ENCODE measurements at regions not wholly inside any gene's neighbourhood (a gene's known extent, or its start where the extent isn't known, plus 50 kb on each side); places are given as distances from the start of the nearest gene placed in this dataset.
A peak's percentile ranks its signal among the peaks of the same experiment; 100 is the strongest.

DNA sequence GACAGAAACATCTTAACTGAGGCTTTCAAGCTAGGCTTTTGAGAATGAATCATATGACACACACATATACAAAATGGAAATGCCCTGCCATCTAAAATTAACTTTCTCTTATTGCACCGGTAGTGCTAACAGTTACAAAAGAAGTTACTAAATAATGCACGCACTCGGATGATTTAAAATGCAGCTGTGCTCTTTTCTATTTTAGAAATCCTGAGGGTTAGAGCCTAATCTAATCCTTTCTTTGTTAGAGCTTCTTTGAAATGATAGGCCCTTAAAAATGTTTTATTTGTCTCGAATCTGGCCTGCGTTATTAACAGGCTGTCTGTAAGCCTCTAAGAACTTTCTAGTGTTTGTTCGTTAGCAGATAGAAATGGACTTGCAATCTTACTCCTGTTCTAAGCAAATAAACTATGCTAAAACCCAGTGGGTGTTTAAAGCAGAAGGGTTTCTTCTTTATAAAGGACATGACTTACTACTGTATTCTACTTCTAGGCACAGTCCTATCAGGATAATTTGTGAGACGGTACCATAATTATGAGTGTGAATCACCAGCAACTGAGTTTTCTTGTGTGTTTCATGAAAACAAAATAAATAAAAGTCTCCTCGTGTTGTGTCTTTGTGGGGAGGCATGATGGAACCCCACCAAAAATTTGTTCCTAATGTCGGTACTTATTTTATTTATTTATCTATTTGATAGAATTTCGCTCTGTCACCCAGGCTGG lies 69.2 kb upstream of the MYO10 start:
- CTCF ChIA-PET, result interaction anchor here (0.7 to 1.1 kb wide), 3 partner anchors 24 to 184 kb away, joined by 3 to 5 read pairs (median 4); no protein-coding TSS in a partner anchor
- H3K27ac ChIP-seq (ENCODE audit: low read depth, low read length), result no peak overlapping the region
- POLR2A ChIA-PET, result no interaction called here

GRCh38 chr5:17012289-17012688 lies 76.2 kb upstream of the MYO10 start:
- H3K27me3 ChIP-seq (ENCODE audit: control insufficient read depth, insufficient read depth, low read length), result no peaks in the 10 kb centered on the region
- DNase-seq (ENCODE audit: low read depth, low spot score), result no peak
- no peaks in the 10 kb centered on the region for H3K9me3 ChIP-seq (ENCODE audit: control insufficient read depth, insufficient read depth, low read length)
- TF ChIP-seq CTCF (IDR thresholded peaks at IDR 0.05; ENCODE audit: low read depth, low read length), result no peak
- peak overlapping the region; percentile 52 for H3K27ac ChIP-seq (ENCODE audit: low read depth, low read length)
- ChIA-PET POLR2A (no interaction called here), CTCF (no interaction called here)
- H3K4me3 ChIP-seq (ENCODE audit: low read depth, low read length), result no peak overlapping the region

More for the DNA sequence above, 69.2 kb upstream of the MYO10 start:
- no peak for DNase-seq (ENCODE audit: low read depth, low spot score)
- Histone ChIP-seq H3K4me3 (ENCODE audit: low read depth, low read length) (no peak overlapping the region), H3K9me3 (ENCODE audit: control insufficient read depth, insufficient read depth, low read length) (no peaks in the 10 kb centered on the region), H3K27me3 (ENCODE audit: control insufficient read depth, insufficient read depth, low read length) (no peaks in the 10 kb centered on the region)
- TF ChIP-seq CTCF (IDR thresholded peaks at IDR 0.05; ENCODE audit: low read depth, low read length), result no peak

GRCh38 chr5:17014686-17015085 lies 78.6 kb upstream of the MYO10 start:
- ChIA-PET POLR2A (no interaction called here), CTCF (no interaction called here)
- no peaks in the 10 kb centered on the region for H3K27me3 ChIP-seq (ENCODE audit: control insufficient read depth, insufficient read depth, low read length)

GRCh38 chr5:17018871-17019270 lies 82.8 kb upstream of the MYO10 start:
- ChIA-PET CTCF (no interaction called here), POLR2A (interaction anchor here (1.4 to 1.7 kb wide), 2 partner anchors 19 to 83 kb away, joined by 4 to 8 read pairs; partner anchors contain the start of gene MYO10)
- TF ChIP-seq CTCF (IDR thresholded peaks at IDR 0.05; ENCODE audit: low read depth, low read length), result no peak
- Histone ChIP-seq H3K4me3 (ENCODE audit: low read depth, low read length) (no peak overlapping the region), H3K27me3 (ENCODE audit: control insufficient read depth, insufficient read depth, low read length) (no peaks in the 10 kb centered on the region), H3K9me3 (ENCODE audit: control insufficient read depth, insufficient read depth, low read length) (no peaks in the 10 kb centered on the region), H3K27ac (ENCODE audit: low read depth, low read length) (no peak overlapping the region)
- DNase-seq (ENCODE audit: low read depth, low spot score), result no peak

More at GRCh38 chr5:17014686-17015085, 78.6 kb upstream of the MYO10 start:
- no peak overlapping the region for H3K4me3 ChIP-seq (ENCODE audit: low read depth, low read length)
- no peaks in the 10 kb centered on the region for H3K9me3 ChIP-seq (ENCODE audit: control insufficient read depth, insufficient read depth, low read length)
- DNase-seq (ENCODE audit: low read depth, low spot score), result no peak
- no peak overlapping the region for H3K27ac ChIP-seq (ENCODE audit: low read depth, low read length)
- no peak for TF ChIP-seq CTCF (IDR thresholded peaks at IDR 0.05; ENCODE audit: low read depth, low read length)

- no peaks in the 10 kb centered on the region for H3K27me3 ChIP-seq (ENCODE audit: control insufficient read depth, insufficient read depth, low read length)
- no peaks in the 10 kb centered on the region for H3K9me3 ChIP-seq (ENCODE audit: control insufficient read depth, insufficient read depth, low read length)
- no peak overlapping the region for H3K4me3 ChIP-seq (ENCODE audit: low read depth, low read length)
- peak overlapping the region; percentile 21 for H3K27ac ChIP-seq (ENCODE audit: low read depth, low read length)
- DNase-seq (ENCODE audit: low read depth, low spot score), result no peak
- ChIA-PET POLR2A (interaction anchor here (1.4 to 1.7 kb wide), 2 partner anchors 19 to 83 kb away, joined by 4 to 8 read pairs; partner anchors contain the start of gene MYO10), CTCF (no interaction called here)
- no peak for TF ChIP-seq CTCF (IDR thresholded peaks at IDR 0.05; ENCODE audit: low read depth, low read length)
Measured at GRCh38 chr5:17019324-17019723, 83.2 kb upstream of the MYO10 start.

All from AG04450 (cell line).